ENCODE measurements at regions not wholly inside any gene's neighbourhood (a gene's known extent, or its start where the extent isn't known, plus 50 kb on each side); places are given as distances from the start of the nearest gene placed in this dataset.
A peak's percentile ranks its signal among the peaks of the same experiment; 100 is the strongest.

DNA sequence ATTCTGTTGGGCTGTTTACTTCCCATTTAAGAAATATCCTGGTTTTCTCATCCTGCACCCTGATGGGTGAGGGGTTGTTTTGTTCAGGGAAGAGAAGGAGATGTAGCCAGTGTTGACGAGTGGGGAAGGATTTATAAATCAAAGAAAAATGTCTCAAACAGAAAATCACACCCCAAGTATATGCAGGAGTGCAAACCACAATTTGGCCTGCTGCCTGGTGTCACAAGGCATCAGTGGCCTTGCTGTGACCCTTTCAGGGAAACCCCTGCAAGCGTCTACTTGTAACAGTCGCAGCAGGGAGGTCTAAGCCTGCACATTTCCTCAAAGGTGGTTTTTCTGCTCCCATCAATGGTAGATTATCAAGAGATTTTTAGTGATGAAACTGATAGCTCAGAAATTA lies 132.6 kb upstream of the LRRN1 start:
- H3K27me3 Mint-ChIP-seq (ENCODE audit: low read depth in 3 of 3) = peaks cover 0 to 7% (median 5%) of the 10 kb centered on the region in 3 donors
- H3K27me3 ChIP-seq (ENCODE audit: control insufficient read depth in 2 of 2, insufficient read depth in 2 of 2, low read length in 2 of 2) = no peaks in the 10 kb centered on the region
- peaks cover 10% of the 10 kb centered on the region in 2 donors for H3K4me1 ChIP-seq (ENCODE audit: control insufficient read depth in 1 of 2, insufficient read depth in 2 of 2, low read length in 2 of 2)
- H3K27ac Mint-ChIP-seq = peak overlapping the region in 2 of 7 donors; percentile 6 to 84
- no peak overlapping the region for H3K9ac ChIP-seq (ENCODE audit: insufficient read depth, low read length, poor library complexity, severe bottlenecking)
- intact Hi-C loops (cut with micrococcal nuclease) = no loop called here
- no peak overlapping the region for H3K27ac ChIP-seq (ENCODE audit: low read depth in 1 of 2, low read length in 2 of 2)
- no peaks in the 10 kb centered on the region for H3K36me3 ChIP-seq (replicated peaks in 1 of 2; ENCODE audit: control insufficient read depth in 1 of 2, insufficient read depth in 2 of 2, low read length in 2 of 2)
- peaks cover 0 to 12% (median 9%) of the 10 kb centered on the region in 7 donors for H3K9me3 Mint-ChIP-seq
- WGBS (ENCODE audit: insufficient coverage) = 0% methylated on average over 1 of the region's 3 CpGs
- peaks cover 13% of the 10 kb centered on the region for H3K4me1 Mint-ChIP-seq
- no peaks in the 10 kb centered on the region for H3K36me3 Mint-ChIP-seq
- no peaks in the 10 kb centered on the region for H4K20me1 ChIP-seq (ENCODE audit: insufficient read depth, low read length)
- peak overlapping the region; percentile 11 for H3K4me2 ChIP-seq (replicated peaks; ENCODE audit: extremely low read depth, low read length, poor library complexity, severe bottlenecking)
- H3K9me3 ChIP-seq (replicated peaks in 1 of 2; ENCODE audit: control insufficient read depth in 1 of 2, insufficient read depth in 1 of 2, low read length in 2 of 2) = peaks cover 0 to 2% of the 10 kb centered on the region in 2 donors
- no peak overlapping the region for H3K4me3 Mint-ChIP-seq
- no peak overlapping the region for H3K4me3 ChIP-seq (replicated peaks in 1 of 3; ENCODE audit: low read depth in 2 of 3, low read length in 3 of 3)
- TF ChIP-seq, protein P1, sequence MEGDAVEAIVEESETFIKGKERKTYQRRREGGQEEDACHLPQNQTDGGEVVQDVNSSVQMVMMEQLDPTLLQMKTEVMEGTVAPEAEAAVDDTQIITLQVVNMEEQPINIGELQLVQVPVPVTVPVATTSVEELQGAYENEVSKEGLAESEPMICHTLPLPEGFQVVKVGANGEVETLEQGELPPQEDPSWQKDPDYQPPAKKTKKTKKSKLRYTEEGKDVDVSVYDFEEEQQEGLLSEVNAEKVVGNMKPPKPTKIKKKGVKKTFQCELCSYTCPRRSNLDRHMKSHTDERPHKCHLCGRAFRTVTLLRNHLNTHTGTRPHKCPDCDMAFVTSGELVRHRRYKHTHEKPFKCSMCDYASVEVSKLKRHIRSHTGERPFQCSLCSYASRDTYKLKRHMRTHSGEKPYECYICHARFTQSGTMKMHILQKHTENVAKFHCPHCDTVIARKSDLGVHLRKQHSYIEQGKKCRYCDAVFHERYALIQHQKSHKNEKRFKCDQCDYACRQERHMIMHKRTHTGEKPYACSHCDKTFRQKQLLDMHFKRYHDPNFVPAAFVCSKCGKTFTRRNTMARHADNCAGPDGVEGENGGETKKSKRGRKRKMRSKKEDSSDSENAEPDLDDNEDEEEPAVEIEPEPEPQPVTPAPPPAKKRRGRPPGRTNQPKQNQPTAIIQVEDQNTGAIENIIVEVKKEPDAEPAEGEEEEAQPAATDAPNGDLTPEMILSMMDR (IDR thresholded peaks at IDR 0.05) = no peak
- no peaks in the 10 kb centered on the region for H3K79me2 ChIP-seq (ENCODE audit: insufficient read depth, low read length)
- peak in 1 of 3 donors; percentile 18 for DNase-seq
- no peak overlapping the region for H2AFZ ChIP-seq (ENCODE audit: insufficient read depth, low read depth, low read length, poor library complexity, severe bottlenecking)

DNA sequence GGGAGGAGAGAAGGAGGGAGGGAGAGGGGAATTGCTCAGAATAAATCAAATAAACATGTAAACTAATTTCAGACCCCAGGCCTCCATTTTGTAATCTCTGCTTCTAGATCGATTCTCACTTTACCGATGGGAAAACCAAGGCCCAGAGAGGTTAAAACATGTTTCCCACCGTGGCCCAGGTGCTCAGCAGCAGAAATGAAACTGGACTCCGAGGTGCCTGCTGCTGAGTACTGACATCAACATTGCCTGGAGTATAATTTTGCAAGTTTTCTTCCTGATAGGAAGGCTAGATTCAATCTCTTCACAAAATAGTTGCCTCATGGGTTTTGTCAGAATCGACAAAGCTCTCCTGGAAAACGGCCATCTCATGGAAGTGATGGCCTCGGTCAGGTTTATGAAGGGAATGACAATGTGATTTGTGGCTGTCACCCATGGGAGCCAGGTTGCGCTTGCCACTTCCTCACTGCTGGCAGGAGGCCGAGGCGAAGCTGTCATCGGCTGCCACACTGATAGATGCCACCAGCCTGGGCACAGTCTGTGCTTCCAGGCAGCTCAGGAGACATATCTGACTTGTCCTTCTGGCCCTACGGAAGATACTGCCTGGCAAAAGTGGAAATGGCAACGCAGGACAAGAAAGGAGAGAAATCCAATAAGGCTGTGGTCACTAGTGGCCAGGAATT lies 133.1 kb upstream of the LRRN1 start:
- peaks cover 13% of the 10 kb centered on the region for H3K4me1 Mint-ChIP-seq
- H4K20me1 ChIP-seq (ENCODE audit: insufficient read depth, low read length) = no peaks in the 10 kb centered on the region
- H3K9me3 Mint-ChIP-seq = peaks cover 0 to 12% (median 10%) of the 10 kb centered on the region in 7 donors
- no peaks in the 10 kb centered on the region for H3K36me3 ChIP-seq (replicated peaks in 1 of 2; ENCODE audit: control insufficient read depth in 1 of 2, insufficient read depth in 2 of 2, low read length in 2 of 2)
- TF ChIP-seq, protein P1 (IDR thresholded peaks at IDR 0.05) = no peak
- peaks cover 0 to 2% of the 10 kb centered on the region in 2 donors for H3K9me3 ChIP-seq (replicated peaks in 1 of 2; ENCODE audit: control insufficient read depth in 1 of 2, insufficient read depth in 1 of 2, low read length in 2 of 2)
- H3K4me3 ChIP-seq (replicated peaks in 1 of 3; ENCODE audit: low read depth in 2 of 3, low read length in 3 of 3) = no peak overlapping the region
- DNase-seq = peak in 1 of 3 donors; percentile 10
- H3K27ac ChIP-seq (ENCODE audit: low read depth in 1 of 2, low read length in 2 of 2) = no peak overlapping the region
- peak overlapping the region in 1 of 2 donors; percentile 52 for H3K4me3 Mint-ChIP-seq
- no peak overlapping the region for H3K9ac ChIP-seq (ENCODE audit: insufficient read depth, low read length, poor library complexity, severe bottlenecking)
- peak overlapping the region; percentile 23 for H2AFZ ChIP-seq (ENCODE audit: insufficient read depth, low read depth, low read length, poor library complexity, severe bottlenecking)
- H3K27me3 Mint-ChIP-seq (ENCODE audit: low read depth in 3 of 3) = peaks cover 0 to 7% (median 5%) of the 10 kb centered on the region in 3 donors
- H3K4me2 ChIP-seq (replicated peaks; ENCODE audit: extremely low read depth, low read length, poor library complexity, severe bottlenecking) = peak overlapping the region; percentile 11
- H3K27ac Mint-ChIP-seq = peak overlapping the region in 2 of 7 donors; percentile 73 to 84
- no peaks in the 10 kb centered on the region for H3K27me3 ChIP-seq (ENCODE audit: control insufficient read depth in 2 of 2, insufficient read depth in 2 of 2, low read length in 2 of 2)
- WGBS (ENCODE audit: insufficient coverage) = 22% methylated on average over 12 of the region's 13 CpGs
- no peaks in the 10 kb centered on the region for H3K36me3 Mint-ChIP-seq
- intact Hi-C loops (cut with micrococcal nuclease) = no loop called here
- no peaks in the 10 kb centered on the region for H3K79me2 ChIP-seq (ENCODE audit: insufficient read depth, low read length)
- H3K4me1 ChIP-seq (ENCODE audit: control insufficient read depth in 1 of 2, insufficient read depth in 2 of 2, low read length in 2 of 2) = peaks cover 10% of the 10 kb centered on the region in 2 donors
